Calu3 (cell line): ENCODE measurements at regions not wholly inside any gene's neighbourhood (a gene's known extent, or its start where the extent isn't known, plus 50 kb on each side); places are given as distances from the start of the nearest gene placed in this dataset.

Experiments
- BruUV-seq: library from RNA; stranded (reverse); fragments of 400-500 nt; replicated peaks from 2 replicates; lab custom pipeline; 2021; lab: Mats Ljungman, UMichigan
- CTCF ChIA-PET: fragments of 300-600 bp; sonication (Branson Sonifier 250); formaldehyde crosslinking; loops from one replicate; lab custom pipeline; 2022; ENCODE audit warnings: antibody characterized with exemption; lab: Charles Lee
- DNase-seq: peaks from one replicate; pipeline ENCODE4 v3.0.0; 2022
- H3K27ac Mint-ChIP-seq: one replicate; pipeline ENCODE4 v1.8.0; 2022; ENCODE audit warnings: mixed read lengths; ENCODE audit not compliant: unreplicated experiment
- H3K27me3 Mint-ChIP-seq: one replicate; pipeline ENCODE4 v1.8.0; 2022; ENCODE audit warnings: mixed read lengths; ENCODE audit not compliant: unreplicated experiment
- H3K36me3 Mint-ChIP-seq: one replicate; pipeline ENCODE4 v1.8.0; 2022; ENCODE audit warnings: mild to moderate bottlenecking, moderate library complexity, mixed read lengths; ENCODE audit not compliant: insufficient read depth, unreplicated experiment
- H3K4me1 Mint-ChIP-seq: one replicate; pipeline ENCODE4 v1.8.0; 2022; ENCODE audit warnings: mild to moderate bottlenecking, low read depth, mixed read lengths; ENCODE audit not compliant: unreplicated experiment
- H3K4me3 Mint-ChIP-seq: one replicate; pipeline ENCODE4 v1.8.0; 2022; ENCODE audit warnings: mild to moderate bottlenecking, low read depth, moderate library complexity, mixed read lengths; ENCODE audit not compliant: unreplicated experiment
- H3K9me3 Mint-ChIP-seq: one replicate; pipeline ENCODE4 v1.8.0; 2022; ENCODE audit warnings: low read depth, mixed read lengths; ENCODE audit not compliant: unreplicated experiment
- CTCF ChIP-seq: fragments of 200-600 bp; IDR thresholded peaks from one replicate; pipeline ENCODE4 v1.8.0; 2022; ENCODE audit warnings: antibody characterized with exemption; ENCODE audit not compliant: unreplicated experiment
- intact Hi-C: fragments of 100-400 bp; cut with micrococcal nuclease; formaldehyde crosslinking; loops from one replicate; pipeline ENCODE4 v1.10.0; 2022; ENCODE audit not compliant: unreplicated experiment

GRCh38 chr3:53997476-53997875, 105.8 kb upstream of the SELENOK start:
- CTCF ChIA-PET, result no interaction called here
- TF ChIP-seq CTCF, result no peak
- Mint-ChIP-seq H3K4me1 (no peaks in the 10 kb centered on the region), H3K4me3 (no peak overlapping the region), H3K9me3 (no peaks in the 10 kb centered on the region), H3K36me3 (no peaks in the 10 kb centered on the region), H3K27ac (no peak overlapping the region), H3K27me3 (peaks cover 66% of the 10 kb centered on the region)
- intact Hi-C loops, result no loop called here
- no TSS peak for BruUV-seq
- DNase-seq, result no peak

GRCh38 chr3:53996141-53996874, 104.6 kb upstream of the SELENOK start:
- no peak overlapping the region for H3K27ac Mint-ChIP-seq
- no peak for TF ChIP-seq CTCF
- no peaks in the 10 kb centered on the region for H3K4me1 Mint-ChIP-seq
- BruUV-seq, result no TSS peak
- H3K36me3 Mint-ChIP-seq, result no peaks in the 10 kb centered on the region
- H3K4me3 Mint-ChIP-seq, result no peak overlapping the region
- intact Hi-C loops, result no loop called here
- peaks cover 54% of the 10 kb centered on the region for H3K27me3 Mint-ChIP-seq
- CTCF ChIA-PET, result no interaction called here
- no peak for DNase-seq
- H3K9me3 Mint-ChIP-seq, result no peaks in the 10 kb centered on the region

- DNase-seq, result no peak
- no peaks in the 10 kb centered on the region for H3K9me3 Mint-ChIP-seq
- no peak overlapping the region for H3K27ac Mint-ChIP-seq
- H3K4me1 Mint-ChIP-seq, result no peaks in the 10 kb centered on the region
- no peak overlapping the region for H3K4me3 Mint-ChIP-seq
- TF ChIP-seq CTCF, result no peak
- no TSS peak for BruUV-seq
- H3K36me3 Mint-ChIP-seq, result no peaks in the 10 kb centered on the region
- CTCF ChIA-PET, result no interaction called here
- H3K27me3 Mint-ChIP-seq, result peaks cover 42% of the 10 kb centered on the region
- intact Hi-C loops, result no loop called here
Measured at GRCh38 chr3:53994986-53995603, 103.4 kb upstream of the SELENOK start.

GRCh38 chr3:53991240-53991639, 99.6 kb upstream of the SELENOK start:
- intact Hi-C loops, result no loop called here
- TF ChIP-seq CTCF, result no peak
- no peak for DNase-seq
- Mint-ChIP-seq H3K36me3 (no peaks in the 10 kb centered on the region), H3K27me3 (peaks cover 3% of the 10 kb centered on the region), H3K9me3 (no peaks in the 10 kb centered on the region), H3K27ac (no peak overlapping the region), H3K4me1 (no peaks in the 10 kb centered on the region), H3K4me3 (no peak overlapping the region)
- CTCF ChIA-PET, result interaction anchor here (0.5 kb wide), 1 partner anchor 556 kb away, joined by 4 read pairs; no protein-coding TSS in a partner anchor
- no TSS peak for BruUV-seq
